BE2C (cell line): ENCODE measurements at regions not wholly inside any gene's neighbourhood (a gene's known extent, or its start where the extent isn't known, plus 50 kb on each side); places are given as distances from the start of the nearest gene placed in this dataset.

Source experiments
- DNase-seq: peaks from one replicate; pipeline ENCODE4 v3.0.0-alpha.2; 2020
- H3K27me3 ChIP-seq: fragments of 250-450 bp; sonication (Bioruptor Pico); 2 replicates; pipeline ENCODE4 v1.5.1; 2020; ENCODE audit warnings: mild to moderate bottlenecking
- H3K36me3 ChIP-seq: fragments of 250-450 bp; sonication (Bioruptor Pico); 2 replicates; pipeline ENCODE4 v1.5.1; 2020; ENCODE audit warnings: mild to moderate bottlenecking
- H3K4me1 ChIP-seq: fragments of 250-450 bp; sonication (Bioruptor Pico); 2 replicates; pipeline ENCODE4 v1.5.1; 2020
- H3K4me3 ChIP-seq: 2 replicates; pipeline ENCODE4 v1.5.1; 2011; ENCODE audit warnings: low read depth, low read length
- H3K9me3 ChIP-seq: fragments of 250-450 bp; sonication (Bioruptor Pico); 2 replicates; pipeline ENCODE4 v1.5.1; 2020
- CTCF ChIP-seq: IDR thresholded peaks from 2 replicates; pipeline ENCODE4 v1.5.1; 2012; ENCODE audit warnings: mild to moderate bottlenecking, low read depth, low read length

- H3K4me1 ChIP-seq: no peaks in the 10 kb centered on the region
- H3K27me3 ChIP-seq: no peaks in the 10 kb centered on the region
- no peaks in the 10 kb centered on the region for H3K36me3 ChIP-seq
- DNase-seq: no peak
- no peak overlapping the region for H3K4me3 ChIP-seq
- H3K9me3 ChIP-seq: no peaks in the 10 kb centered on the region; the same call in 1 of the 2 replicates
- TF ChIP-seq CTCF: no peak
Observed at GRCh38 chr19:29060813-29061364, 152.1 kb downstream of the UQCRFS1 start.

GRCh38 chr19:29056535-29056934 lies 156.4 kb downstream of the UQCRFS1 start:
- no peaks in the 10 kb centered on the region for H3K27me3 ChIP-seq

GRCh38 chr19:29054886-29055675 lies 157.9 kb downstream of the UQCRFS1 start:
- H3K4me3 ChIP-seq: no peak overlapping the region
- H3K9me3 ChIP-seq: no peaks in the 10 kb centered on the region; the same call in 1 of the 2 replicates
- H3K4me1 ChIP-seq: no peaks in the 10 kb centered on the region
- TF ChIP-seq CTCF: no peak
- no peak for DNase-seq
- H3K36me3 ChIP-seq: no peaks in the 10 kb centered on the region
- H3K27me3 ChIP-seq: no peaks in the 10 kb centered on the region

More at GRCh38 chr19:29056535-29056934, 156.4 kb downstream of the UQCRFS1 start:
- Histone ChIP-seq H3K9me3 (no peaks in the 10 kb centered on the region; the same call in 1 of the 2 replicates), H3K36me3 (no peaks in the 10 kb centered on the region), H3K4me1 (no peaks in the 10 kb centered on the region), H3K4me3 (no peak overlapping the region)
- no peak for TF ChIP-seq CTCF
- no peak for DNase-seq

- Histone ChIP-seq H3K9me3 (no peaks in the 10 kb centered on the region; the same call in 1 of the 2 replicates), H3K4me1 (no peaks in the 10 kb centered on the region), H3K36me3 (no peaks in the 10 kb centered on the region), H3K4me3 (no peak overlapping the region), H3K27me3 (no peaks in the 10 kb centered on the region)
- TF ChIP-seq CTCF: no peak
- no peak for DNase-seq
Observed at GRCh38 chr19:29048873-29049272, 164.1 kb downstream of the UQCRFS1 start.

GRCh38 chr19:29045679-29046254 lies 167.2 kb downstream of the UQCRFS1 start:
- DNase-seq: no peak
- no peaks in the 10 kb centered on the region for H3K4me1 ChIP-seq
- no peaks in the 10 kb centered on the region for H3K36me3 ChIP-seq
- H3K9me3 ChIP-seq: no peaks in the 10 kb centered on the region; the same call in 1 of the 2 replicates
- H3K27me3 ChIP-seq: no peaks in the 10 kb centered on the region
- TF ChIP-seq CTCF: no peak
- no peak overlapping the region for H3K4me3 ChIP-seq

GRCh38 chr19:29044037-29044436 lies 168.9 kb downstream of the UQCRFS1 start:
- no peaks in the 10 kb centered on the region for H3K36me3 ChIP-seq
- H3K4me3 ChIP-seq: no peak overlapping the region
- no peak for TF ChIP-seq CTCF
- no peaks in the 10 kb centered on the region for H3K27me3 ChIP-seq
- no peaks in the 10 kb centered on the region; the same call in 1 of the 2 replicates for H3K9me3 ChIP-seq
- H3K4me1 ChIP-seq: no peaks in the 10 kb centered on the region
- DNase-seq: no peak
